GM12872 (cell line): ENCODE measurements at regions not wholly inside any gene's neighbourhood (a gene's known extent, or its start where the extent isn't known, plus 50 kb on each side); places are given as distances from the start of the nearest gene placed in this dataset.

Experiments used
- TF ChIP-seq, protein P1 (sequence below): IDR thresholded peaks from 3 replicates; pipeline ENCODE4 v1.5.1; 2011; ENCODE audit warnings: low read depth, mild to moderate bottlenecking, low read length, moderate library complexity; ENCODE audit not compliant: insufficient read depth

DNA sequence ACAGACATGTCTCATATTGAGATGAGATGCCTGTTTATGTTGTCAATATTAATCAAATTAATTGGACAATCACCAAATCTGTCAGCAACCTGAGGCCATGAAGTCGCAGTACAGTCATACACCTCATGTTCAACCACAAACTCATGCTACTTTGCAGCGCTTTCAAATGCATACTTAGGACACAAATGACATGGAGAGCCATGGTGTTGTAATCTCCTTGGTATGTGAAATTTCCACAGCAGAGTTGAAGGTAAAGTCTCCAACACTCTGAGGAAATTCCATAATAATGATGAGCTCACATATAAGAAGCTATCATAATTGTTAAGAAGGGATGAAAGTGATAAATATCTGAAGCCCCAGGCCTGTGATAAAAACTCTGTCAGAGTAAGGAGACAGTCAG is 873.9 kb downstream of the MCTP2 start:
- TF ChIP-seq, protein P1, sequence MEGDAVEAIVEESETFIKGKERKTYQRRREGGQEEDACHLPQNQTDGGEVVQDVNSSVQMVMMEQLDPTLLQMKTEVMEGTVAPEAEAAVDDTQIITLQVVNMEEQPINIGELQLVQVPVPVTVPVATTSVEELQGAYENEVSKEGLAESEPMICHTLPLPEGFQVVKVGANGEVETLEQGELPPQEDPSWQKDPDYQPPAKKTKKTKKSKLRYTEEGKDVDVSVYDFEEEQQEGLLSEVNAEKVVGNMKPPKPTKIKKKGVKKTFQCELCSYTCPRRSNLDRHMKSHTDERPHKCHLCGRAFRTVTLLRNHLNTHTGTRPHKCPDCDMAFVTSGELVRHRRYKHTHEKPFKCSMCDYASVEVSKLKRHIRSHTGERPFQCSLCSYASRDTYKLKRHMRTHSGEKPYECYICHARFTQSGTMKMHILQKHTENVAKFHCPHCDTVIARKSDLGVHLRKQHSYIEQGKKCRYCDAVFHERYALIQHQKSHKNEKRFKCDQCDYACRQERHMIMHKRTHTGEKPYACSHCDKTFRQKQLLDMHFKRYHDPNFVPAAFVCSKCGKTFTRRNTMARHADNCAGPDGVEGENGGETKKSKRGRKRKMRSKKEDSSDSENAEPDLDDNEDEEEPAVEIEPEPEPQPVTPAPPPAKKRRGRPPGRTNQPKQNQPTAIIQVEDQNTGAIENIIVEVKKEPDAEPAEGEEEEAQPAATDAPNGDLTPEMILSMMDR = no peak

DNA sequence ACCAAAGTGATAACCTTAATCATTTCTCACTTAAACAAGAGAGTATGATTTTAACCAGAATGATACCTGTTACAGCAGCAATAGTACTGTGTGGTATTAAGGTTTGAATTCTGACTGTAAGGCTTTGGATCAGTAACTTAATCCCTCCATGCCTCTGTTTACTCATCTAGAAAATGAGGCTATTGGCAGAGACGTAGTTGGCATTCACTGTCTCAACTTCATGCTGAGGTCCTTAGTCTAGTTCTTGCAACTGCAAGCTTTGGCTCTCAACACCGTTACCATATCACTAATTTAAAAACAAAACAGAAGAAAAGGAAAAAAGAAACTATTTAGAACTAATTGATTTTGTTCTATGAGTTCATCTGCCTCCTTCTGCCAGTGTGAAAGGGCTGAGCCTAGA is 875.4 kb downstream of the MCTP2 start:
- TF ChIP-seq, protein P1 = no peak

DNA sequence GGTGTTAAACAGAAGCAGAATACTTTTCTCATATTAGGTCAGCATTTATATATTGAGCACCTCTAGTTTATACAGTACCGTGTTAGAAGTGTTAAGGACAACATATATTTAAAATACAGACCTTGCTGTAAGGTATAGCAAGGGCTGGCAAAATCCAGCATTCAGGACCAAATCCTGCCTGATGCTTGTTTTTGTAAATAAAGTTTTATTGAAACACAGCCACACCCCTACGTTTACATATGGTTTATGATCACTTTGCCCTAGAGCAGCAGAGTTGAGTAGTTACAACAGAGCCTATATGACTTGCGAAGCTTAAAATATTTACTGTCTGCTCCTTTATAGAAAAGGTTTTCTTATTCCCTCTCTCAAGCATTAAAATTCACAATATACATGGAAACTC is 877.3 kb downstream of the MCTP2 start:
- TF ChIP-seq, protein P1 = no peak

DNA sequence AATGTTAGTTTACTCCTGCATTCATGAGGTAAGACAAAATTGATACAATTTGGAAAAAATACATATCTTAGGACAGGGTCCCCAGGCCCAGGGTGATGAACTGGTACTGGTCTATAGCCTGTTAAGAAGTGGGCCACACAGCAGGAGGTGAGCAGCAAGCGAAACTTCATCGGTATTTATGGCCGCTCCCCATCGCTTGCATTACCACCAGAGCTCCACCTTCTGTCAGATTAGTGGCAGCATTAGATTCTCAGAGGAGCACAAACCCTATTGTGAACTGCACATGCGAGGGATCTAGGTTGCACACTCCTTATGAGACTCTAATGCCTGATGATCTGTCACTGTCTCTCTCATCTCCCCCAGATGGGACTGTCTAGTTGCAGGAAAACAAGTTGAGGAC is 880.6 kb downstream of the MCTP2 start:
- TF ChIP-seq, protein P1 = no peak

DNA sequence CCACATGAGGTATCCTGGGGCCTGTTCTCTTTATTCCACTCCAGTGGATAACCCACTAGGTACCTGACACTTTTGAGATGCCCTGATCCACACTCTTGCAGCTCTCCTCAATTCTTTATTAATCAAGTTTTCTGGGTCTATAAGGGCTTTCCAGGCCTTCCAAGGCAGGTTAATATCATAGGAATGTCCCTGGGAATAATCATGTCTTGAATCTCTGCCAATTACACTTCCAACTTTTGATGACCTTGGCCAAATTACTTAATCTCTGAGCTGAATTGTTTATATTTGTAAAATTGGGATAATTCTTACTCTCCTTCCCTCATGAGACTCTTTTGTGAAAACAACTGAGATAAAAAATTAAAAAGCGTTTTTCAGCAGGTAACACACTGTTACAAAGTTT is 881.7 kb downstream of the MCTP2 start:
- TF ChIP-seq, protein P1 = no peak

DNA sequence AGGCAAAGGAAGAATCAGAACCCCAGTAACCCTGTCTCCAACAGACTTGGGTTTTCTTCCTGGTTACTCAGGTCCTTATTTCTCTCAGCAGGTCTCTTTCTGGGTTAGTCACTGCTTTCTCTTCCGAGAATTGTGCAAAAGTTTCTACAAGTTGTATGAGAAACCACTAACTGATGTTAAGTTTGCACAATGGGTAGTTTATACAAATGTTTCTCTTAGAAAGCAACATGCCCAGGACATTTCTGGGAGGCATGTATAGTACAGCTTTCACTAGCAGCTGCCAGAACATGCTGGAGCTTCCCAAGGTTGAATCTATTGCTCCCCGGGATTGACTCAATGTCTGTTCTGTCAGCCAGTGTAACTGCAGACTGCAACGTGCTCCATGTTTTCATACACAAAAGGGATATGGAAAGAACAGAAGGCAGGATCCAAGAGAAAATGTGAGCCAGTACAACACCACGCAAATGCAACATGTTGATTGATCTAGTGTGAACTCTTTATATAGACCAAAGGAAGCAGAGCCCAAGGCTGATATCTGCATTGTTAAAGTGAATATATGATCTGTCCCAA is 887.8 kb downstream of the MCTP2 start:
- TF ChIP-seq, protein P1 = no peak

DNA sequence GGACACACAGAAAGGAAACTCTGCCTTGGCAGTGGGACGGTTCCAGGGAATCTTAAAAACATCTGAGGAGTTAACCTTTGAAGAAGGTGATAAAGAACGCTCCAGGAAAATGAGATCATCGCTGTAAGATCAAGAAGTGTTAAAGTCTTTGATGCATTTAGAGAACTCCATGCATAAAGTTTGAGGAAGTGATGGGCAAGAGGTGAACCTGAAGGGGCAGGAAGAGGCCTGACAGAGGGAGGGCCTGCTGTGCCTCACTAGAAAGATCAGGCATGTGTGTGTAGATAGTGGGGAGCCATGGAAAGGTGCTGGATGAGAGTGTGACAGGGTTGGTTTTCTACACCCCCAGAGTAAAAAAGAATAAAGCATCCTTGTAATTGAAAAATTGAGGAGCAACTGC is 889.2 kb downstream of the MCTP2 start:
- TF ChIP-seq, protein P1 = no peak
